ENCODE measurements at regions not wholly inside any gene's neighbourhood (a gene's known extent, or its start where the extent isn't known, plus 50 kb on each side); places are given as distances from the start of the nearest gene placed in this dataset.

DNA sequence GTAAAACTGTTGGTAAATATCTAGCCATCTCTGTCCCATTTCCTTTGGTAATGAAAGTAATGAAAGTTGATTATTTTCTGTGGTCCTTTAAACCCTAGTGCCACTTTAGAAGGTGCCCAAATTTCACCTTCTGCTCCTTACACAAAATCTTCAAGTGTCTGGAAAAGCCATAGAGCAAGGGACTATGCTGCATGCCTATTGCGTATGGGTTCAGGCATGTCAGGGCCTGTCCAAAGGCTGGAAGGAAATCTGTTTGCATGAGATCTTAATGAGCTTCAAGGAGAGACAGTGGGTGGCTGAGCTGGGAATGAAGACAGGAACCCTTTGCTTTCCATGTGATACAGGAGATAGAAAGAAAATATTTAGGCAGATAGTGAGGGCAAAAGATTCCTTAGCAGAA lies 66.6 kb upstream of the CCN6 start:
- no CpG with 5 or more reads among the region's 1 CpG for WGBS (ENCODE audit: extremely low coverage, insufficient read length, low lambda C conversion rate)
- H2AK5ac ChIP-seq (ENCODE audit: insufficient read length, low read length): no peak overlapping the region
- no peak overlapping the region for H3K23ac ChIP-seq (ENCODE audit: insufficient read length, low read depth, low read length)
- H3T11ph ChIP-seq (ENCODE audit: low read length): no peak overlapping the region
- H4K20me1 ChIP-seq (ENCODE audit: control insufficient read depth, insufficient read depth, insufficient read length): no peaks in the 10 kb centered on the region
- H3K27ac Mint-ChIP-seq: no peak overlapping the region
- no peak overlapping the region for H4K8ac ChIP-seq (replicated peaks; ENCODE audit: insufficient read length, low read depth, low read length)
- TF ChIP-seq, protein P1, sequence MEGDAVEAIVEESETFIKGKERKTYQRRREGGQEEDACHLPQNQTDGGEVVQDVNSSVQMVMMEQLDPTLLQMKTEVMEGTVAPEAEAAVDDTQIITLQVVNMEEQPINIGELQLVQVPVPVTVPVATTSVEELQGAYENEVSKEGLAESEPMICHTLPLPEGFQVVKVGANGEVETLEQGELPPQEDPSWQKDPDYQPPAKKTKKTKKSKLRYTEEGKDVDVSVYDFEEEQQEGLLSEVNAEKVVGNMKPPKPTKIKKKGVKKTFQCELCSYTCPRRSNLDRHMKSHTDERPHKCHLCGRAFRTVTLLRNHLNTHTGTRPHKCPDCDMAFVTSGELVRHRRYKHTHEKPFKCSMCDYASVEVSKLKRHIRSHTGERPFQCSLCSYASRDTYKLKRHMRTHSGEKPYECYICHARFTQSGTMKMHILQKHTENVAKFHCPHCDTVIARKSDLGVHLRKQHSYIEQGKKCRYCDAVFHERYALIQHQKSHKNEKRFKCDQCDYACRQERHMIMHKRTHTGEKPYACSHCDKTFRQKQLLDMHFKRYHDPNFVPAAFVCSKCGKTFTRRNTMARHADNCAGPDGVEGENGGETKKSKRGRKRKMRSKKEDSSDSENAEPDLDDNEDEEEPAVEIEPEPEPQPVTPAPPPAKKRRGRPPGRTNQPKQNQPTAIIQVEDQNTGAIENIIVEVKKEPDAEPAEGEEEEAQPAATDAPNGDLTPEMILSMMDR (conservative IDR thresholded peaks at IDR 0.05): no peak
- no peak overlapping the region for H3K56ac ChIP-seq (ENCODE audit: insufficient read length, low read depth, low read length)
- H2BK20ac ChIP-seq (ENCODE audit: low read depth, low read length, poor library complexity, severe bottlenecking): no peak overlapping the region
- H3K14ac ChIP-seq (ENCODE audit: insufficient read depth, low read length): no peak overlapping the region
- H3K27ac ChIP-seq (ENCODE audit: insufficient read length, low read depth, low read length): no peak overlapping the region
- H3K36me3 Mint-ChIP-seq (ENCODE audit: insufficient read depth in 1 of 3, low read depth in 3 of 3): peaks cover 0 to 9% (median 2%) of the 10 kb centered on the region in 3 experiments; a peak in 3 of 7 replicates
- H3K4ac ChIP-seq (ENCODE audit: low read depth, low read length): no peak overlapping the region
- no peak overlapping the region for H2BK15ac ChIP-seq (ENCODE audit: low read depth, low read length)
- no peak for DNase-seq
- no peak overlapping the region for H3K4me2 ChIP-seq (ENCODE audit: insufficient read depth, insufficient read length, low read length)
- peak overlapping the region; percentile 70 for H2AFZ ChIP-seq (ENCODE audit: low read length)
- H3K27me3 ChIP-seq (ENCODE audit: insufficient read depth, low read length): no peaks in the 10 kb centered on the region
- peaks cover 1% of the 10 kb centered on the region; the same call in 1 of the 2 replicates for H3K27me3 Mint-ChIP-seq (ENCODE audit: low read depth)
- H3K4me3 Mint-ChIP-seq: no peak overlapping the region
- peaks cover 22 to 25% of the 10 kb centered on the region in 2 experiments for H3K4me1 Mint-ChIP-seq
- no peak overlapping the region for H2BK5ac ChIP-seq (ENCODE audit: insufficient read length, low read length)
- H3K23me2 ChIP-seq (ENCODE audit: insufficient read length, low read depth, low read length, poor library complexity, severe bottlenecking): no peaks in the 10 kb centered on the region
- peaks cover 9% of the 10 kb centered on the region; the same call in 1 of the 2 replicates for H3K4me1 ChIP-seq (ENCODE audit: insufficient read depth, low read length)
- H2BK120ac ChIP-seq (ENCODE audit: low read depth, low read length, poor library complexity, severe bottlenecking): no peak overlapping the region
- no peak overlapping the region for H4K91ac ChIP-seq (ENCODE audit: insufficient read length, low read depth, low read length)
- H3K9ac ChIP-seq (ENCODE audit: extremely low read depth, insufficient read length, low read length): no peak overlapping the region
- no peak overlapping the region for H4K5ac ChIP-seq (ENCODE audit: insufficient read length, low read depth, low read length)
- H3K79me1 ChIP-seq (ENCODE audit: insufficient read depth, low read depth, low read length, poor library complexity, severe bottlenecking): no peaks in the 10 kb centered on the region
- no peak overlapping the region for H3K18ac ChIP-seq (ENCODE audit: insufficient read length, low read depth, low read length)
- peaks cover 3 to 4% of the 10 kb centered on the region in 2 experiments; a peak in 3 of 5 replicates for H3K9me3 Mint-ChIP-seq
- H2BK12ac ChIP-seq (ENCODE audit: insufficient read length, low read depth, low read length): peak overlapping the region; percentile 66
- H3K79me2 ChIP-seq (ENCODE audit: insufficient read depth, low read length): no peaks in the 10 kb centered on the region
- no peaks in the 10 kb centered on the region for H3K9me3 ChIP-seq (ENCODE audit: control insufficient read depth, low read depth, low read length)

Measured in H9 (cell line).